Mesendoderm (in vitro differentiated cells): ENCODE measurements at regions not wholly inside any gene's neighbourhood (a gene's known extent, or its start where the extent isn't known, plus 50 kb on each side); places are given as distances from the start of the nearest gene placed in this dataset.
A peak's percentile ranks its signal among the peaks of the same experiment; 100 is the strongest.

Source experiments
- DNase-seq: peaks from one replicate; pipeline ENCODE4 v3.0.0; 2013
- H2AK5ac ChIP-seq: 2 replicates; pipeline ENCODE4 v1.6.1; 2013; ENCODE audit warnings: low read length, inconsistent platforms
- H2BK120ac ChIP-seq: 2 replicates; pipeline ENCODE4 v1.6.1; 2013; ENCODE audit warnings: low read depth, mild to moderate bottlenecking, low read length, moderate library complexity, mixed read lengths
- H2BK15ac ChIP-seq: replicated peaks from 2 replicates; pipeline ENCODE4 v1.6.1; 2013; ENCODE audit warnings: low read depth, mild to moderate bottlenecking, moderate library complexity
- H2BK5ac ChIP-seq: 2 replicates; pipeline ENCODE4 v1.6.1; 2013; ENCODE audit warnings: low read length, inconsistent platforms
- H3K18ac ChIP-seq: 2 replicates; pipeline ENCODE4 v1.6.1; 2013; ENCODE audit warnings: mild to moderate bottlenecking, low read length, mixed read lengths
- H3K23ac ChIP-seq: one replicate; pipeline ENCODE4 v1.6.1; 2013; ENCODE audit warnings: low read length
- H3K27ac ChIP-seq: 2 replicates; pipeline ENCODE4 v1.5.1; 2013; ENCODE audit warnings: low read depth, mild to moderate bottlenecking, inconsistent platforms, low read length, moderate library complexity
- H3K27me3 ChIP-seq: 2 replicates; pipeline ENCODE4 v1.6.1; 2013; ENCODE audit warnings: low read length, control low read depth, mild to moderate bottlenecking, inconsistent platforms; ENCODE audit not compliant: insufficient read depth, poor library complexity
- H3K36me3 ChIP-seq: 2 replicates; pipeline ENCODE4 v1.6.1; 2013; ENCODE audit warnings: low read length, inconsistent platforms; ENCODE audit not compliant: control insufficient read depth, insufficient read depth
- H3K4ac ChIP-seq: one replicate; pipeline ENCODE4 v1.6.1; 2013; ENCODE audit warnings: low read depth, mild to moderate bottlenecking, low read length, moderate library complexity
- H3K4me1 ChIP-seq: 2 replicates; pipeline ENCODE4 v1.6.1; 2013; ENCODE audit warnings: low read depth, low read length, inconsistent platforms; ENCODE audit not compliant: control insufficient read depth
- H3K4me2 ChIP-seq: 2 replicates; pipeline ENCODE4 v1.6.1; 2013; ENCODE audit warnings: low read length
- H3K4me3 ChIP-seq: 2 replicates; pipeline ENCODE4 v1.5.1; 2013; ENCODE audit warnings: mild to moderate bottlenecking, low read length
- H3K56ac ChIP-seq: one replicate; pipeline ENCODE4 v1.6.1; 2013; ENCODE audit warnings: low read length
- H3K79me1 ChIP-seq: 2 replicates; pipeline ENCODE4 v1.6.1; 2013; ENCODE audit warnings: low read length, inconsistent platforms
- H3K79me2 ChIP-seq: 2 replicates; pipeline ENCODE4 v1.6.1; 2013; ENCODE audit warnings: mild to moderate bottlenecking, low read length; ENCODE audit not compliant: control insufficient read depth, insufficient read depth
- H3K9ac ChIP-seq: 2 replicates; pipeline ENCODE4 v1.6.1; 2013; ENCODE audit warnings: low read length, inconsistent platforms
- H4K5ac ChIP-seq: one replicate; pipeline ENCODE4 v1.6.1; 2013; ENCODE audit warnings: low read length
- H4K8ac ChIP-seq: one replicate; pipeline ENCODE4 v1.6.1; 2013; ENCODE audit warnings: low read depth, mild to moderate bottlenecking, control low read depth, low read length, moderate library complexity
- WGBS: extraction: QIAGEN DNeasy Blood & Tissue Kit; methylation state at CpG from one replicate; pipeline ENCODE4 v1.1.7; 2013; ENCODE audit warnings: low lambda C conversion rate, missing lambda C conversion rate; ENCODE audit not compliant: insufficient coverage; ENCODE audit errors: extremely low coverage; 5-methylcytosine and 5-hydroxymethylcytosine counted together

- no peaks in the 10 kb centered on the region for H3K79me1 ChIP-seq
- DNase-seq, result no peak
- H3K23ac ChIP-seq, result no peak overlapping the region
- H2BK120ac ChIP-seq, result no peak overlapping the region
- no peak overlapping the region for H3K4me2 ChIP-seq
- no peak overlapping the region for H3K4me3 ChIP-seq
- H3K27ac ChIP-seq, result no peak overlapping the region
- H4K8ac ChIP-seq, result no peak overlapping the region
- no peaks in the 10 kb centered on the region for H3K4me1 ChIP-seq
- H3K56ac ChIP-seq, result no peak overlapping the region
- H3K27me3 ChIP-seq, result no peaks in the 10 kb centered on the region
- no peak overlapping the region for H3K4ac ChIP-seq
- H4K5ac ChIP-seq, result no peak overlapping the region
- H2BK5ac ChIP-seq, result no peak overlapping the region
- no peak overlapping the region for H2AK5ac ChIP-seq
- no CpG with 5 or more reads among the region's 1 CpG for WGBS
- H3K9ac ChIP-seq, result no peak overlapping the region
- no peaks in the 10 kb centered on the region for H3K36me3 ChIP-seq
- H3K79me2 ChIP-seq, result no peaks in the 10 kb centered on the region
- H2BK15ac ChIP-seq, result no peak overlapping the region
- no peak overlapping the region for H3K18ac ChIP-seq
These were observed 150.4 kb upstream of the CDH19 start for GRCh38 chr18:66754335-66754734.

GRCh38 chr18:66752733-66753132, 148.8 kb upstream of the CDH19 start:
- H4K5ac ChIP-seq, result no peak overlapping the region
- H3K4me1 ChIP-seq, result no peaks in the 10 kb centered on the region
- no peak overlapping the region for H2BK5ac ChIP-seq
- no peak overlapping the region for H2AK5ac ChIP-seq
- no peak overlapping the region for H3K56ac ChIP-seq
- H2BK120ac ChIP-seq, result no peak overlapping the region
- no CpG with 5 or more reads among the region's 3 CpGs for WGBS
- no peaks in the 10 kb centered on the region for H3K36me3 ChIP-seq
- H4K8ac ChIP-seq, result no peak overlapping the region
- no peaks in the 10 kb centered on the region for H3K27me3 ChIP-seq
- no peak overlapping the region for H2BK15ac ChIP-seq
- DNase-seq, result peak; percentile 1
- no peak overlapping the region for H3K23ac ChIP-seq
- H3K9ac ChIP-seq, result no peak overlapping the region
- H3K4me2 ChIP-seq, result no peak overlapping the region
- no peaks in the 10 kb centered on the region for H3K79me2 ChIP-seq
- H3K79me1 ChIP-seq, result no peaks in the 10 kb centered on the region
- H3K27ac ChIP-seq, result no peak overlapping the region
- H3K4me3 ChIP-seq, result no peak overlapping the region
- H3K4ac ChIP-seq, result no peak overlapping the region
- no peak overlapping the region for H3K18ac ChIP-seq

- Histone ChIP-seq H3K27ac (no peak overlapping the region), H2BK120ac (no peak overlapping the region), H2BK15ac (no peak overlapping the region), H3K4me1 (no peaks in the 10 kb centered on the region), H3K4ac (no peak overlapping the region), H3K36me3 (no peaks in the 10 kb centered on the region), H3K9ac (no peak overlapping the region), H3K79me2 (no peaks in the 10 kb centered on the region), H3K56ac (no peak overlapping the region), H3K23ac (no peak overlapping the region), H3K27me3 (no peaks in the 10 kb centered on the region), H4K8ac (no peak overlapping the region), H3K79me1 (no peaks in the 10 kb centered on the region), H2BK5ac (no peak overlapping the region), H4K5ac (no peak overlapping the region), H3K18ac (no peak overlapping the region), H3K4me3 (no peak overlapping the region), H2AK5ac (no peak overlapping the region), H3K4me2 (no peak overlapping the region)
- DNase-seq, result no peak
These were observed 145.7 kb upstream of the CDH19 start for GRCh38 chr18:66749481-66750035.

GRCh38 chr18:66749030-66749429, 145.1 kb upstream of the CDH19 start:
- no peak overlapping the region for H3K23ac ChIP-seq
- H3K4me3 ChIP-seq, result no peak overlapping the region
- no peak overlapping the region for H3K4me2 ChIP-seq
- no peak overlapping the region for H2BK120ac ChIP-seq
- H2BK5ac ChIP-seq, result no peak overlapping the region
- no peak overlapping the region for H2AK5ac ChIP-seq
- DNase-seq, result peak; percentile 29
- no peak overlapping the region for H3K18ac ChIP-seq
- H3K79me2 ChIP-seq, result no peaks in the 10 kb centered on the region
- no peak overlapping the region for H4K8ac ChIP-seq
- H3K9ac ChIP-seq, result no peak overlapping the region
- H3K27ac ChIP-seq, result no peak overlapping the region
- no peaks in the 10 kb centered on the region for H3K79me1 ChIP-seq
- no CpG with 5 or more reads among the region's 2 CpGs for WGBS
- no peak overlapping the region for H4K5ac ChIP-seq
- no peak overlapping the region for H3K56ac ChIP-seq
- H3K4ac ChIP-seq, result no peak overlapping the region
- H3K27me3 ChIP-seq, result no peaks in the 10 kb centered on the region
- no peak overlapping the region for H2BK15ac ChIP-seq
- no peaks in the 10 kb centered on the region for H3K4me1 ChIP-seq
- H3K36me3 ChIP-seq, result no peaks in the 10 kb centered on the region

GRCh38 chr18:66742832-66743231, 138.9 kb upstream of the CDH19 start:
- H3K36me3 ChIP-seq, result no peaks in the 10 kb centered on the region
- no peak overlapping the region for H4K8ac ChIP-seq
- H3K79me2 ChIP-seq, result no peaks in the 10 kb centered on the region
- no peak overlapping the region for H3K4me3 ChIP-seq
- no peak for DNase-seq
- no peaks in the 10 kb centered on the region for H3K79me1 ChIP-seq
- H3K4me2 ChIP-seq, result no peak overlapping the region
- no peaks in the 10 kb centered on the region for H3K4me1 ChIP-seq
- H3K23ac ChIP-seq, result no peak overlapping the region
- H3K27ac ChIP-seq, result no peak overlapping the region
- no peak overlapping the region for H2BK120ac ChIP-seq
- H3K9ac ChIP-seq, result no peak overlapping the region
- H3K56ac ChIP-seq, result no peak overlapping the region
- no peak overlapping the region for H3K4ac ChIP-seq
- no peak overlapping the region for H2BK15ac ChIP-seq
- no peaks in the 10 kb centered on the region for H3K27me3 ChIP-seq
- H2AK5ac ChIP-seq, result no peak overlapping the region
- WGBS, result no CpG with 5 or more reads among the region's 2 CpGs
- H3K18ac ChIP-seq, result no peak overlapping the region
- H4K5ac ChIP-seq, result no peak overlapping the region
- no peak overlapping the region for H2BK5ac ChIP-seq

GRCh38 chr18:66735933-66736332, 132.0 kb upstream of the CDH19 start:
- Histone ChIP-seq H2BK15ac (no peak overlapping the region), H3K27ac (no peak overlapping the region)

More at GRCh38 chr18:66735933-66736332, 132.0 kb upstream of the CDH19 start:
- no peak overlapping the region for H3K56ac ChIP-seq
- WGBS, result 100% methylated on average over 1 of the region's 1 CpG
- H4K8ac ChIP-seq, result no peak overlapping the region
- no peak overlapping the region for H2BK120ac ChIP-seq
- H2BK5ac ChIP-seq, result no peak overlapping the region
- H4K5ac ChIP-seq, result no peak overlapping the region
- H3K4me2 ChIP-seq, result no peak overlapping the region
- no peak overlapping the region for H3K9ac ChIP-seq
- H3K4me3 ChIP-seq, result no peak overlapping the region
- no peaks in the 10 kb centered on the region for H3K79me1 ChIP-seq
- no peak overlapping the region for H3K4ac ChIP-seq
- no peaks in the 10 kb centered on the region for H3K27me3 ChIP-seq
- H3K23ac ChIP-seq, result no peak overlapping the region
- no peaks in the 10 kb centered on the region for H3K36me3 ChIP-seq
- no peak overlapping the region for H2AK5ac ChIP-seq
- H3K79me2 ChIP-seq, result no peaks in the 10 kb centered on the region
- DNase-seq, result no peak
- H3K18ac ChIP-seq, result no peak overlapping the region
- H3K4me1 ChIP-seq, result no peaks in the 10 kb centered on the region
